ENCODE measurements at regions not wholly inside any gene's neighbourhood (a gene's known extent, or its start where the extent isn't known, plus 50 kb on each side); places are given as distances from the start of the nearest gene placed in this dataset.

DNA sequence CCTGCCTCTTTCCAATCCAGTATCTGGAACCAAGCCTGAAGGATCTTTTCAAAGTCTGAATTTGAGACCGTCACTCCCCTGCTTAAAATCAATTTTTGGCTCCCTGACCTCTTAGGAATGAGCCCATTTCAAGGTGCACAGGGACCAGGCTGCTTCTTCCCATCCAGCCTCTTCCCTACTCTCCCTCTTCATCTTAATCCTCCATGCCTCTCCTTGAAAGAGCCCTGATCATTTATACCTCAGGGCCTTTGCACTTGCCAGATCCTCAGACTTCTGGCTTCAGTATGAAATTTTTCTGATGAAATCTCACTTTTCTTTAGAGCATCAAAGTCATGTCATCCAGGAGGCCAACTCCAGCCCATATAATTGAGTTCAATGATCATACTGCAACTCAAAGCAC, 399.5 kb upstream of the CELF2 start:
- TF ChIP-seq POLR2A (IDR thresholded peaks at IDR 0.05; ENCODE audit: low read depth, low read length) (no peak), GATA2 (IDR thresholded peaks at IDR 0.05; ENCODE audit: insufficient read depth, insufficient read length, low read depth, low read length) (no peak)
- Histone ChIP-seq H4K20me1 (replicated peaks; ENCODE audit: control insufficient read depth, extremely low read depth, insufficient read depth, low read length) (no peaks in the 10 kb centered on the region), H3K36me3 (ENCODE audit: control insufficient read depth in 2 of 2, extremely low read depth in 1 of 2, insufficient read depth in 2 of 2, low read length in 2 of 2) (no peaks in the 10 kb centered on the region), H3K9me3 (replicated peaks; ENCODE audit: control insufficient read depth, insufficient read depth, low read length) (no peaks in the 10 kb centered on the region), H3K27ac (ENCODE audit: insufficient read depth, low read depth, low read length) (no peak overlapping the region), H3K4me3 (replicated peaks in 1 of 3; ENCODE audit: insufficient read depth in 1 of 3, low read depth in 1 of 3, low read length in 3 of 3) (no peak overlapping the region), H3K27me3 (ENCODE audit: control insufficient read depth in 2 of 2, insufficient read depth in 2 of 2, low read length in 2 of 2) (peaks cover 0 to 15% of the 10 kb centered on the region in 2 experiments), H3K79me2 (ENCODE audit: control insufficient read depth, insufficient read depth, low read length) (no peaks in the 10 kb centered on the region), H3K4me1 (ENCODE audit: control insufficient read depth, extremely low read depth, insufficient read depth, low read length) (peaks cover 6% of the 10 kb centered on the region), H3K9ac (replicated peaks; ENCODE audit: extremely low read depth, insufficient read depth, low read length) (no peak overlapping the region), H3K9me1 (replicated peaks; ENCODE audit: control insufficient read depth, extremely low read depth, insufficient read depth, low read length) (no peaks in the 10 kb centered on the region), H2AFZ (ENCODE audit: low read depth, low read length) (no peak overlapping the region), H3K4me2 (ENCODE audit: insufficient read depth, low read length) (no peak overlapping the region)
- POLR2A ChIA-PET = no interaction called here
- dilution Hi-C loops (cut with MboI; ENCODE audit: extremely low pct_ligation_motif_present, low sequenced_read_pairs) (no loop called here), intact Hi-C loops (cut with micrococcal nuclease) (no loop called here)
- BruUV-seq (replicated peaks) = no TSS peak
- no peak for FAIRE-seq
- no peak for DNase-seq (ENCODE audit: low read depth, low spot score)
- CTCF ChIA-PET = no interaction called here

- no TSS peak for BruUV-seq (replicated peaks)
- dilution Hi-C loops (cut with MboI; ENCODE audit: extremely low pct_ligation_motif_present, low sequenced_read_pairs) (no loop called here), intact Hi-C loops (cut with micrococcal nuclease) (no loop called here)
- TF ChIP-seq POLR2A (IDR thresholded peaks at IDR 0.05; ENCODE audit: low read depth, low read length) (no peak), FOS (IDR thresholded peaks at IDR 0.05; ENCODE audit: borderline replicate concordance, insufficient read depth, low read length) (no peak), JUN (IDR thresholded peaks at IDR 0.05; ENCODE audit: borderline replicate concordance, insufficient read depth, insufficient read length, low read depth) (no peak), GATA2 (IDR thresholded peaks at IDR 0.05; ENCODE audit: insufficient read depth, insufficient read length, low read depth, low read length) (no peak), POLR2AphosphoS5 (IDR thresholded peaks at IDR 0.05; ENCODE audit: insufficient read depth, low read depth, low read length) (no peak), MYC (IDR thresholded peaks at IDR 0.05; ENCODE audit: low read depth, low read length) (no peak), EZH2 (IDR thresholded peaks at IDR 0.05; ENCODE audit: borderline replicate concordance, low read depth, low read length, severe bottlenecking) (no peak)
- TF ChIP-seq, protein P1, sequence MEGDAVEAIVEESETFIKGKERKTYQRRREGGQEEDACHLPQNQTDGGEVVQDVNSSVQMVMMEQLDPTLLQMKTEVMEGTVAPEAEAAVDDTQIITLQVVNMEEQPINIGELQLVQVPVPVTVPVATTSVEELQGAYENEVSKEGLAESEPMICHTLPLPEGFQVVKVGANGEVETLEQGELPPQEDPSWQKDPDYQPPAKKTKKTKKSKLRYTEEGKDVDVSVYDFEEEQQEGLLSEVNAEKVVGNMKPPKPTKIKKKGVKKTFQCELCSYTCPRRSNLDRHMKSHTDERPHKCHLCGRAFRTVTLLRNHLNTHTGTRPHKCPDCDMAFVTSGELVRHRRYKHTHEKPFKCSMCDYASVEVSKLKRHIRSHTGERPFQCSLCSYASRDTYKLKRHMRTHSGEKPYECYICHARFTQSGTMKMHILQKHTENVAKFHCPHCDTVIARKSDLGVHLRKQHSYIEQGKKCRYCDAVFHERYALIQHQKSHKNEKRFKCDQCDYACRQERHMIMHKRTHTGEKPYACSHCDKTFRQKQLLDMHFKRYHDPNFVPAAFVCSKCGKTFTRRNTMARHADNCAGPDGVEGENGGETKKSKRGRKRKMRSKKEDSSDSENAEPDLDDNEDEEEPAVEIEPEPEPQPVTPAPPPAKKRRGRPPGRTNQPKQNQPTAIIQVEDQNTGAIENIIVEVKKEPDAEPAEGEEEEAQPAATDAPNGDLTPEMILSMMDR (IDR thresholded peaks at IDR 0.05; ENCODE audit: extremely low read depth in 1 of 2, insufficient read depth in 1 of 2, low read depth in 1 of 2, low read length in 2 of 2) = no peak
- TF ChIP-seq, protein P2, sequence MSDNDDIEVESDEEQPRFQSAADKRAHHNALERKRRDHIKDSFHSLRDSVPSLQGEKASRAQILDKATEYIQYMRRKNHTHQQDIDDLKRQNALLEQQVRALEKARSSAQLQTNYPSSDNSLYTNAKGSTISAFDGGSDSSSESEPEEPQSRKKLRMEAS (IDR thresholded peaks at IDR 0.05; ENCODE audit: insufficient read depth, insufficient read length) = no peak
- H3K4me2 ChIP-seq (ENCODE audit: insufficient read depth, low read length) = no peak overlapping the region
- no peak overlapping the region for H2AFZ ChIP-seq (ENCODE audit: low read depth, low read length)
- FAIRE-seq = no peak
- no peak overlapping the region for H3K4me3 ChIP-seq (replicated peaks in 1 of 3; ENCODE audit: insufficient read depth in 1 of 3, low read depth in 1 of 3, low read length in 3 of 3)
- H4K20me1 ChIP-seq (replicated peaks; ENCODE audit: control insufficient read depth, extremely low read depth, insufficient read depth, low read length) = no peaks in the 10 kb centered on the region
- CTCF ChIA-PET = interaction anchor here (1.3 kb wide), 1 partner anchor 13 kb away, joined by 3 read pairs; no protein-coding TSS in a partner anchor
- H3K9me1 ChIP-seq (replicated peaks; ENCODE audit: control insufficient read depth, extremely low read depth, insufficient read depth, low read length) = no peaks in the 10 kb centered on the region
- no peak for DNase-seq (ENCODE audit: low read depth, low spot score)
- H3K27me3 ChIP-seq (ENCODE audit: control insufficient read depth in 2 of 2, insufficient read depth in 2 of 2, low read length in 2 of 2) = no peaks in the 10 kb centered on the region
- H3K9me3 ChIP-seq (replicated peaks; ENCODE audit: control insufficient read depth, insufficient read depth, low read length) = no peaks in the 10 kb centered on the region
- H3K4me1 ChIP-seq (ENCODE audit: control insufficient read depth, extremely low read depth, insufficient read depth, low read length) = no peaks in the 10 kb centered on the region
- H3K9ac ChIP-seq (replicated peaks; ENCODE audit: extremely low read depth, insufficient read depth, low read length) = no peak overlapping the region
- H3K79me2 ChIP-seq (ENCODE audit: control insufficient read depth, insufficient read depth, low read length) = no peaks in the 10 kb centered on the region
- POLR2A ChIA-PET = no interaction called here
- no peaks in the 10 kb centered on the region for H3K36me3 ChIP-seq (ENCODE audit: control insufficient read depth in 2 of 2, extremely low read depth in 1 of 2, insufficient read depth in 2 of 2, low read length in 2 of 2)
- H3K27ac ChIP-seq (ENCODE audit: insufficient read depth, low read depth, low read length) = no peak overlapping the region
Measured at GRCh38 chr10:10623958-10624566, 393.6 kb upstream of the CELF2 start.

All from endothelial cell of umbilical vein (primary cell).